GM12878 (cell line): ENCODE measurements at regions not wholly inside any gene's neighbourhood (a gene's known extent, or its start where the extent isn't known, plus 50 kb on each side); places are given as distances from the start of the nearest gene placed in this dataset.

Experiments
- ATAC-seq: fragments of 200-7000 bp; cut with Tn5 transposase; 3 replicates; pipeline ENCODE4 v1.9.1; 2020; ENCODE audit warnings: mild to moderate bottlenecking, moderate library complexity
- BruUV-seq: library from RNA; stranded (reverse); fragments of 400-500 nt; replicated peaks from 2 replicates; lab custom pipeline; 2021; lab: Mats Ljungman, UMichigan
- CTCF ChIA-PET: fragments of 300-600 bp; sonication (Branson Sonifier 250); formaldehyde crosslinking; extraction: SDS; loops from one replicate; lab custom pipeline; 2021; ENCODE audit warnings: inconsistent platforms; lab: Yijun Ruan, JAX
- POLR2A ChIA-PET: fragments of 350-600 bp; formaldehyde crosslinking; extraction: SDS; loops from one replicate; lab custom pipeline; 2021; ENCODE audit warnings: inconsistent platforms; lab: Charles Lee
- RAD21 ChIA-PET: fragments of 300-600 bp; sonication (Branson Sonifier 250); formaldehyde crosslinking; loops from one replicate; lab custom pipeline; 2023; ENCODE audit warnings: antibody characterized with exemption; ENCODE audit not compliant: unreplicated experiment; lab: Charles Lee
- SMC1A ChIA-PET: fragments of 300-600 bp; sonication (Branson Sonifier 250); formaldehyde crosslinking; loops from one replicate; lab custom pipeline; 2023; ENCODE audit not compliant: unreplicated experiment, uncharacterized antibody; lab: Charles Lee
- DNase-seq: peaks from one replicate; pipeline ENCODE4 v3.0.0-alpha.2; 2011; ENCODE audit warnings: low read depth, low spot score
- FAIRE-seq: peaks from 3 replicates; lab custom pipeline; 2011; peaks lifted over from hg19 to GRCh38; lab: Jason Lieb, UNC
- H2AFZ ChIP-seq: 2 replicates; pipeline ENCODE4 v1.6.0; 2011; ENCODE audit warnings: low read depth, low read length, control low read depth; ENCODE audit not compliant: control insufficient read depth
- H3K27ac ChIP-seq: 2 replicates; pipeline ENCODE4 v1.5.1; 2011; ENCODE audit warnings: control low read depth; ENCODE audit not compliant: control insufficient read depth, insufficient read depth
- H3K27me3 ChIP-seq, 2 experiments: replicated peaks in 1 of 2; 2 replicates each; pipeline versions ENCODE4 v1.6.0 to v1.6.1; 2011; ENCODE audit warnings: low read length in 1 of 2; ENCODE audit not compliant: control insufficient read depth in 2 of 2, insufficient read depth in 2 of 2
- H3K36me3 ChIP-seq, 2 experiments: 2 replicates each; pipeline ENCODE4 v1.5.1; 2011; ENCODE audit warnings: low read length in 1 of 2; ENCODE audit not compliant: control insufficient read depth in 2 of 2, insufficient read depth in 2 of 2
- H3K4me1 ChIP-seq: 2 replicates; pipeline ENCODE4 v1.6.1; 2011; ENCODE audit warnings: mild to moderate bottlenecking, low read length, moderate library complexity, mixed read lengths; ENCODE audit not compliant: control insufficient read depth, insufficient read depth
- H3K4me2 ChIP-seq: 2 replicates; pipeline ENCODE4 v1.6.0; 2011; ENCODE audit warnings: control low read depth; ENCODE audit not compliant: control insufficient read depth, insufficient read depth
- H3K4me3 ChIP-seq: fragments of 200-600 bp; sonication (generic); 2 replicates; pipeline ENCODE4 v1.5.1; 2016
- H3K79me2 ChIP-seq: 2 replicates; pipeline ENCODE4 v1.6.0; 2011; ENCODE audit warnings: low read length; ENCODE audit not compliant: control insufficient read depth, insufficient read depth
- H3K9ac ChIP-seq: 2 replicates; pipeline ENCODE4 v1.8.0; 2011; ENCODE audit warnings: low read length, control low read depth, mixed read lengths; ENCODE audit not compliant: control insufficient read depth, insufficient read depth
- H3K9me3 ChIP-seq: replicated peaks from 3 replicates; pipeline ENCODE4 v1.5.1; 2011; ENCODE audit warnings: mild to moderate bottlenecking, low read length; ENCODE audit not compliant: control insufficient read depth, insufficient read depth
- H4K20me1 ChIP-seq: 2 replicates; pipeline ENCODE4 v1.6.0; 2011; ENCODE audit not compliant: control insufficient read depth, insufficient read depth
- ASH2L ChIP-seq: fragments of 300-600, 200-600 bp; sonication (generic); IDR thresholded peaks from 2 replicates; pipeline ENCODE4 v1.6.1; 2017; ENCODE audit warnings: low read depth, mild to moderate bottlenecking, borderline replicate concordance
- EP300 ChIP-seq, 2 experiments: fragments of 150-350 bp in 1 of 2; IDR thresholded peaks; 2 replicates each; pipeline ENCODE4 v1.6.1; 2011 to 2012; ENCODE audit warnings: low read depth in 2 of 2, low read length in 2 of 2, borderline replicate concordance in 1 of 2, improper control_type of control experiment in 1 of 2, inconsistent platforms in 1 of 2; ENCODE audit not compliant: control insufficient read depth in 1 of 2
- RAD21 ChIP-seq: IDR thresholded peaks from 2 replicates; pipeline ENCODE4 v1.6.1; 2011; ENCODE audit warnings: mild to moderate bottlenecking, low read depth, low read length, moderate library complexity; ENCODE audit not compliant: insufficient read depth
- SIN3A ChIP-seq: IDR thresholded peaks from 2 replicates; pipeline ENCODE4 v1.6.1; 2012; ENCODE audit warnings: low read depth, low read length, improper control_type of control experiment
- SMC3 ChIP-seq: IDR thresholded peaks from 2 replicates; pipeline ENCODE4 v1.6.1; 2011; ENCODE audit warnings: low read length, improper control_type of control experiment, borderline replicate concordance
- WGBS: methylation state at CpG from one replicate; pipeline ENCODE4 v1.1.6; 2016; ENCODE audit warnings: low lambda C conversion rate; ENCODE audit not compliant: insufficient replicate concordance, insufficient coverage; ENCODE audit errors: missing lambda C conversion rate; 5-methylcytosine and 5-hydroxymethylcytosine counted together
- in situ Hi-C: fragments of 300-500 bp; cut with MboI; formaldehyde crosslinking; loops from 9 replicates; pipeline ENCODE4 v1.14.3; 2018; ENCODE audit warnings: mixed read lengths
- intact Hi-C: fragments of 100-400 bp; cut with micrococcal nuclease; formaldehyde crosslinking; loops from one replicate; pipeline ENCODE4 v1.14.2; 2022; ENCODE audit not compliant: unreplicated experiment
- TF ChIP-seq, protein P1 (sequence below): IDR thresholded peaks from 2 replicates; pipeline ENCODE4 v1.6.1; 2011; ENCODE audit warnings: borderline replicate concordance, low read depth, mild to moderate bottlenecking, moderate library complexity, low read length; ENCODE audit not compliant: insufficient read depth, poor library complexity, severe bottlenecking

DNA sequence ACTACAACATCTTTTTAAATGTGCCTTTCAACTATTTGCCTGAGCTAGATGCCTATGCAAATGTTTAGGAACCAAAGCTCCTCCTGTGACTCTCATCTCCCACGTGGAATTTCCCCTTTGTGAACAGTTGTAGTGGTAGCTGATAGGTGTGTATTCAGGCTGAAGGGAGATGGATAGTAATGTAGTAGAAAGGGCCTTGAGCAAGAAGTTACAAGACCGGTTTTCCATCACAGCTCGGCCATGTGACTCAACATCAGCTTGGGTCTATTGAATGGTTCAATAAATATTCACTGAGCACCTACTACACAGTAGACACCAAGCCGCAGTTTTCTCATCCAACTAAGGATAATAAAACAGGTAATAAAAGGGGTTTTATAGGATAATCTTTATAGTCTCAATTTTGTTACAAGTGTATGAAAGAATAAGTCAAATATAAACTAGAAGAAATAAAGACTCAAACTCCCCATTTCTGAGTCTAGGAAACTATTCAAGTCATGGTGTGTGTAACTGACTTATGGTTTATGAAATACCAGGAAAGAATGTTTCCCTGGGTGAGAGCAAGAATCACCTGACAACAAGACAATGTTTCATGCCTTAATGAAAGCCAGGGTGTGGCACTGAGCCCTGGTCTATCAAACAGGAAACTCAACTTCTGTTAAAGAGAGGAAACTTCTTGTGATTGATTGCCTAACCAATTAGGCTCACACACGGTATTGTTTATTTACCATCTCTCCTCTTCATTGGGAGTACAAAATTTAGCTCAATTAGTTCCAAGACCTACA lies 187.1 kb upstream of the SPEF2 start:
- in situ Hi-C loops: no loop called here
- no peak for FAIRE-seq
- 28% methylated on average over 5 of the region's 5 CpGs for WGBS

More for the DNA sequence above, 187.1 kb upstream of the SPEF2 start:
- Histone ChIP-seq H3K36me3 (no peaks in the 10 kb centered on the region), H3K4me3 (no peak overlapping the region), H3K27ac (no peak overlapping the region), H2AFZ (no peak overlapping the region), H3K9ac (no peak overlapping the region), H3K4me1 (no peaks in the 10 kb centered on the region), H3K27me3 (no peaks in the 10 kb centered on the region), H4K20me1 (no peaks in the 10 kb centered on the region), H3K79me2 (no peaks in the 10 kb centered on the region), H3K4me2 (no peak overlapping the region), H3K9me3 (no peaks in the 10 kb centered on the region)
- ATAC-seq (no peak; the same call in 1 of the 3 replicates), DNase-seq (no peak)
- TF ChIP-seq EP300 (IDR thresholded peaks at IDR 0.05; ENCODE audit: borderline replicate concordance in 1 of 2, control insufficient read depth in 1 of 2, low read depth in 2 of 2, low read length in 2 of 2): no peak
- TF ChIP-seq, protein P1, sequence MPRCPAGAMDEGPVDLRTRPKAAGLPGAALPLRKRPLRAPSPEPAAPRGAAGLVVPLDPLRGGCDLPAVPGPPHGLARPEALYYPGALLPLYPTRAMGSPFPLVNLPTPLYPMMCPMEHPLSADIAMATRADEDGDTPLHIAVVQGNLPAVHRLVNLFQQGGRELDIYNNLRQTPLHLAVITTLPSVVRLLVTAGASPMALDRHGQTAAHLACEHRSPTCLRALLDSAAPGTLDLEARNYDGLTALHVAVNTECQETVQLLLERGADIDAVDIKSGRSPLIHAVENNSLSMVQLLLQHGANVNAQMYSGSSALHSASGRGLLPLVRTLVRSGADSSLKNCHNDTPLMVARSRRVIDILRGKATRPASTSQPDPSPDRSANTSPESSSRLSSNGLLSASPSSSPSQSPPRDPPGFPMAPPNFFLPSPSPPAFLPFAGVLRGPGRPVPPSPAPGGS: no peak
- no peak for TF ChIP-seq ASH2L
- no peak for TF ChIP-seq RAD21
- no peak for TF ChIP-seq SMC3
- TF ChIP-seq SIN3A: no peak
- ChIA-PET CTCF (interaction anchor here (1.0 to 1.6 kb wide), 2 partner anchors 27 to 77 kb away, joined by 3 read pairs; no protein-coding TSS in a partner anchor), SMC1A (interaction anchor here (0.7 to 1.4 kb wide), 7 partner anchors 13 to 908 kb away, joined by 3 to 6 read pairs (median 3); no protein-coding TSS in a partner anchor), RAD21 (interaction anchor here (0.6 to 1.2 kb wide), 4 partner anchors 11 to 407 kb away, joined by 3 to 6 read pairs (median 3); partner anchors contain the start of gene PRLR), POLR2A (interaction anchor here (0.6 kb wide), 1 partner anchor 297 kb away, joined by 4 read pairs; no protein-coding TSS in a partner anchor)
- intact Hi-C loops: loop anchor here (10.0 kb wide), 1 partner anchor 494 kb away; no protein-coding TSS in a partner anchor
- no TSS peak for BruUV-seq
